ENCODE measurements at regions not wholly inside any gene's neighbourhood (a gene's known extent, or its start where the extent isn't known, plus 50 kb on each side); places are given as distances from the start of the nearest gene placed in this dataset.

DNA sequence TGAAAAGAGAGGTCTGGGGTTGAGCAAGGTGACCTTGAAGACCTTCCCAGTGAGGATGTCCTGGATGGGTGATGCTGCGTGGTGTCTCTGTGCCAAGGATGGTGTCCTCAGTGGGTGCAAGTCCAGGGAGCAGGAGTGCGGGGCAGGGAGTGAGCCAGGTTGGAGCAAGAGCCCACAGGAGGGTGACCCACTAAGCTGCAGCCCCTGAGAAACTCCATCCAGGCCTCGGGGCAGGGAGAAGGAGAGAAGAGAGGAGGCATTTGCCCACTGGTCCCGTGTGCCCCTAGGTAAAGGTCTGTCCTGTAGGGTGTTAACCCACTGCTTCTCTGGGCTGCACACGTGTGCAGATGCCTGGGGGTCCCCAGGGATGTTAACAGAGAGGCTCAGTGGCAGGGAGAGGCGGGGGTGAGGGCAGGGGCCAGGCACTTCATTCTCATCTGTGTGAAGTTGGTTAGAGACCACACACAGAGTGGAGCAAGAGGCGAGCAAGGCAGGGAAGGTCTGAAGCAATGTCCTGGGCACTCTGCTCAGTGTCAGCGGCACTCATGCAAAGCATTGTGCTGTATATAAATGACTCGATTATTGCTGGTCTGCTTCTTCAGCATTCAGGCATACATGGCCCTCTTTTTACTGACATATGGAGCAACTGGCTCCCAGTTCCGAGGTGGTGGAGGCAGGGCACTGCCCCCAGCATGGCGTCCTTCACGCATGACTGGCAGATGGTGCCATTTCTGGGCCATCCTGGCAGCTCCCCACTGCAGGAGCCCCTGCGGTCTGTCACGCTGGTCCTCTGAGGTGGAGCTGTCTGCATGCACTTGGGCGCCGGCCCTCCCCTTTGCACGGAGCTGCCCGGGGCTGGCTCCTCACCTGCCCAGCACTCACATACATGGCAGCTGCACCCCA lies 117.2 kb upstream of the HS6ST1 start (continued):
- TF ChIP-seq, protein P1, sequence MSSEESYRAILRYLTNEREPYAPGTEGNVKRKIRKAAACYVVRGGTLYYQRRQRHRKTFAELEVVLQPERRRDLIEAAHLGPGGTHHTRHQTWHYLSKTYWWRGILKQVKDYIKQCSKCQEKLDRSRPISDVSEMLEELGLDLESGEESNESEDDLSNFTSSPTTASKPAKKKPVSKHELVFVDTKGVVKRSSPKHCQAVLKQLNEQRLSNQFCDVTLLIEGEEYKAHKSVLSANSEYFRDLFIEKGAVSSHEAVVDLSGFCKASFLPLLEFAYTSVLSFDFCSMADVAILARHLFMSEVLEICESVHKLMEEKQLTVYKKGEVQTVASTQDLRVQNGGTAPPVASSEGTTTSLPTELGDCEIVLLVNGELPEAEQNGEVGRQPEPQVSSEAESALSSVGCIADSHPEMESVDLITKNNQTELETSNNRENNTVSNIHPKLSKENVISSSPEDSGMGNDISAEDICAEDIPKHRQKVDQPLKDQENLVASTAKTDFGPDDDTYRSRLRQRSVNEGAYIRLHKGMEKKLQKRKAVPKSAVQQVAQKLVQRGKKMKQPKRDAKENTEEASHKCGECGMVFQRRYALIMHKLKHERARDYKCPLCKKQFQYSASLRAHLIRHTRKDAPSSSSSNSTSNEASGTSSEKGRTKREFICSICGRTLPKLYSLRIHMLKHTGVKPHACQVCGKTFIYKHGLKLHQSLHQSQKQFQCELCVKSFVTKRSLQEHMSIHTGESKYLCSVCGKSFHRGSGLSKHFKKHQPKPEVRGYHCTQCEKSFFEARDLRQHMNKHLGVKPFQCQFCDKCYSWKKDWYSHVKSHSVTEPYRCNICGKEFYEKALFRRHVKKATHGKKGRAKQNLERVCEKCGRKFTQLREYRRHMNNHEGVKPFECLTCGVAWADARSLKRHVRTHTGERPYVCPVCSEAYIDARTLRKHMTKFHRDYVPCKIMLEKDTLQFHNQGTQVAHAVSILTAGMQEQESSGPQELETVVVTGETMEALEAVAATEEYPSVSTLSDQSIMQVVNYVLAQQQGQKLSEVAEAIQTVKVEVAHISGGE (CRISPR knock-in tag; IDR thresholded peaks at IDR 0.05) = no peak
- no peak for TF ChIP-seq DMBX1 (CRISPR knock-in tag; IDR thresholded peaks at IDR 0.05; ENCODE audit: borderline replicate concordance)
- TF ChIP-seq MYC (IDR thresholded peaks at IDR 0.05; ENCODE audit: low read depth, low read length) = no peak
- TF ChIP-seq MYC (CRISPR knock-in tag; IDR thresholded peaks at IDR 0.05; ENCODE audit: borderline replicate concordance, low read depth) = no peak
- TF ChIP-seq, protein P2, sequence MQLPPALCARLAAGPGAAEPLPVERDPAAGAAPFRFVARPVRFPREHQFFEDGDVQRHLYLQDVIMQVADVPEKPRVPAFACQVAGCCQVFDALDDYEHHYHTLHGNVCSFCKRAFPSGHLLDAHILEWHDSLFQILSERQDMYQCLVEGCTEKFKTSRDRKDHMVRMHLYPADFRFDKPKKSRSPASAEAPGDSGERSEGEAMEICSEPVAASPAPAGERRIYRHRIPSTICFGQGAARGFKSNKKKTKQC (CRISPR knock-in tag; IDR thresholded peaks at IDR 0.05) = no peak
- no peak for TF ChIP-seq TCFL5 (CRISPR knock-in tag; conservative IDR thresholded peaks at IDR 0.05)
